Epithelial cell of proximal tubule (primary cell): ENCODE measurements at regions not wholly inside any gene's neighbourhood (a gene's known extent, or its start where the extent isn't known, plus 50 kb on each side); places are given as distances from the start of the nearest gene placed in this dataset.

Experiments
- DNase-seq: peaks from one replicate; pipeline ENCODE4 v3.0.0-alpha.2; 2011; ENCODE audit warnings: low read depth
- H3K4me3 ChIP-seq: 2 replicates; pipeline ENCODE4 v1.5.1; 2011; ENCODE audit warnings: low read depth, mild to moderate bottlenecking, low read length
- CTCF ChIP-seq: conservative IDR thresholded peaks from 2 replicates; pipeline ENCODE4 v1.5.1; 2012; ENCODE audit warnings: low read depth, mild to moderate bottlenecking, low read length

GRCh38 chr14:100466111-100466856 is 120.9 kb downstream of the BEGAIN start:
- DNase-seq: no peak
- H3K4me3 ChIP-seq: no peak overlapping the region
- no peak for TF ChIP-seq CTCF

- H3K4me3 ChIP-seq: no peak overlapping the region
- TF ChIP-seq CTCF: no peak
- DNase-seq: no peak
Observed at GRCh38 chr14:100467046-100467750, 120.0 kb downstream of the BEGAIN start.

- DNase-seq: no peak
- no peak for TF ChIP-seq CTCF
- no peak overlapping the region for H3K4me3 ChIP-seq
Observed at GRCh38 chr14:100467939-100468338, 119.3 kb downstream of the BEGAIN start.

GRCh38 chr14:100468557-100468956 is 118.7 kb downstream of the BEGAIN start:
- no peak overlapping the region for H3K4me3 ChIP-seq
- DNase-seq: no peak
- TF ChIP-seq CTCF: no peak

GRCh38 chr14:100469632-100470522 is 117.3 kb downstream of the BEGAIN start:
- TF ChIP-seq CTCF: no peak
- no peak overlapping the region for H3K4me3 ChIP-seq
- no peak for DNase-seq

- no peak for DNase-seq
- H3K4me3 ChIP-seq: no peak overlapping the region
- TF ChIP-seq CTCF: no peak
Observed at GRCh38 chr14:100470523-100470897, 116.7 kb downstream of the BEGAIN start.
